ENCODE measurements at regions not wholly inside any gene's neighbourhood (a gene's known extent, or its start where the extent isn't known, plus 50 kb on each side); places are given as distances from the start of the nearest gene placed in this dataset.
A peak's percentile ranks its signal among the peaks of the same experiment; 100 is the strongest.

DNA sequence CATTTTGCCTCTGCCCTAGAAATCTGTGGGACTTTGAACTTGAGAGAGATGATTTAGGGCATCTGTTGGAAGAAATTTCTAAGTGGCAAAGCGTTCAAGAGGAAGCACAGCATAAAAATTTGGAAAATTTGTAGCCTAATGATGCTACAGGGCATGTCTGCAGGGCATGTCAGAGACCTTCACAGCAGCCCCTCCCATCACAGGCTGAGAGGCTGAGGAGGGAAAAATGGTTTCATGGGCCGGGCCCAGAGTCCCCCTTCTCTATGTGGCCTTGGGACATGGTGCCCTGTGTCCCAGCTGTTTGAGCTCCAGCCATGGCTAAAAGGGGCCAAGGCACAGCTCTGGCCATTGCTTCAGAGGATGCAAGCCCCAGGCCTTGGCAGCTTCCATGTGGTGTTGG lies 203.0 kb downstream of the STK31 start:
- Histone ChIP-seq H3K27ac (ENCODE audit: low read depth, low read length) (no peak overlapping the region), H2BK5ac (ENCODE audit: low read depth, low read length, poor library complexity) (no peak overlapping the region), H3K14ac (ENCODE audit: low read length) (no peak overlapping the region), H3K9ac (ENCODE audit: low read length) (no peak overlapping the region), H3K4me2 (ENCODE audit: low read length) (no peak overlapping the region), H2AK5ac (ENCODE audit: low read length) (no peak overlapping the region), H3K4ac (ENCODE audit: low read depth, low read length) (no peak overlapping the region), H2BK12ac (ENCODE audit: low read length) (no peak overlapping the region), H3K9me3 (ENCODE audit: insufficient read depth, low read depth, low read length) (no peaks in the 10 kb centered on the region), H3K18ac (ENCODE audit: low read length) (no peak overlapping the region), H4K8ac (ENCODE audit: low read depth, low read length) (no peak overlapping the region), H3K23ac (ENCODE audit: low read length) (no peak overlapping the region), H3K79me2 (ENCODE audit: control insufficient read depth, insufficient read depth, low read length, poor library complexity) (no peaks in the 10 kb centered on the region), H4K91ac (ENCODE audit: low read depth, low read length) (no peak overlapping the region), H3K4me1 (ENCODE audit: control insufficient read depth in 1 of 2, insufficient read depth in 2 of 2, low read length in 2 of 2) (no peaks in the 10 kb centered on the region), H2AFZ (ENCODE audit: insufficient read depth, low read length, poor library complexity) (no peak overlapping the region), H3K27me3 (ENCODE audit: insufficient read depth, low read length) (no peaks in the 10 kb centered on the region), H3K79me1 (ENCODE audit: low read length) (no peaks in the 10 kb centered on the region), H3K36me3 (ENCODE audit: control insufficient read depth in 1 of 2, insufficient read depth in 2 of 2, low read length in 2 of 2) (no peaks in the 10 kb centered on the region), H4K12ac (ENCODE audit: low read depth, low read length) (no peak overlapping the region), H3K4me3 (ENCODE audit: low read depth, low read length) (no peak overlapping the region), H2BK120ac (ENCODE audit: insufficient read depth, low read length, poor library complexity) (no peak overlapping the region)
- WGBS (ENCODE audit: extremely low coverage, insufficient coverage, insufficient read length): no CpG with 5 or more reads among the region's 2 CpGs
- no peak for DNase-seq

DNA sequence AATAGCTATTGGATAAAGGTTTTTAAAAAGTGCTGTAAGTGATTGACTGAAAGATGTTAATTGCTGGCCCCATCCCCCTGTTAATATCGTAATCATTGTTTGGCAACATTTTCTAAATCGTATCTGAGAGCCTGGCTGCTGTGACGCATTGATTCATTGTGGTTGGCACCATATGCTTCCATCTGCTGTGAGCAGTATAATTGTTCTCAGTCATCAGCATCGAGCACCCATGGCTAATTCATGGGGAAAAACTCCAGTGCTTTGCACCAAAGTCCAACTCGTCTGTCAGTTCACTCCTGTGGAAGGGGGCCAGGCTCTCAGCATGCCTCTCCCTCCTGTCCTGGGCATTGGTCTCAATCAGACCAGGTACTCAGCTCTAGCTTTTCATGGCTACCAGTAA lies 205.2 kb downstream of the STK31 start:
- WGBS (ENCODE audit: extremely low coverage, insufficient coverage, insufficient read length): no CpG with 5 or more reads among the region's 5 CpGs
- Histone ChIP-seq H3K4me3 (ENCODE audit: low read depth, low read length) (no peak overlapping the region), H3K4me2 (ENCODE audit: low read length) (no peak overlapping the region), H2BK120ac (ENCODE audit: insufficient read depth, low read length, poor library complexity) (no peak overlapping the region), H2AFZ (ENCODE audit: insufficient read depth, low read length, poor library complexity) (no peak overlapping the region), H3K4ac (ENCODE audit: low read depth, low read length) (no peak overlapping the region), H3K14ac (ENCODE audit: low read length) (no peak overlapping the region), H4K91ac (ENCODE audit: low read depth, low read length) (no peak overlapping the region), H2BK12ac (ENCODE audit: low read length) (no peak overlapping the region), H4K12ac (ENCODE audit: low read depth, low read length) (no peak overlapping the region), H3K4me1 (ENCODE audit: control insufficient read depth in 1 of 2, insufficient read depth in 2 of 2, low read length in 2 of 2) (peaks cover 0 to 2% of the 10 kb centered on the region in 2 experiments), H3K36me3 (ENCODE audit: control insufficient read depth in 1 of 2, insufficient read depth in 2 of 2, low read length in 2 of 2) (no peaks in the 10 kb centered on the region), H3K79me2 (ENCODE audit: control insufficient read depth, insufficient read depth, low read length, poor library complexity) (no peaks in the 10 kb centered on the region), H3K18ac (ENCODE audit: low read length) (no peak overlapping the region), H3K9ac (ENCODE audit: low read length) (no peak overlapping the region), H3K9me3 (ENCODE audit: insufficient read depth, low read depth, low read length) (no peaks in the 10 kb centered on the region), H2BK5ac (ENCODE audit: low read depth, low read length, poor library complexity) (no peak overlapping the region), H3K23ac (ENCODE audit: low read length) (no peak overlapping the region), H3K79me1 (ENCODE audit: low read length) (no peaks in the 10 kb centered on the region), H4K8ac (ENCODE audit: low read depth, low read length) (no peak overlapping the region), H2AK5ac (ENCODE audit: low read length) (no peak overlapping the region), H3K27me3 (ENCODE audit: insufficient read depth, low read length) (no peaks in the 10 kb centered on the region), H3K27ac (ENCODE audit: low read depth, low read length) (no peak overlapping the region)
- DNase-seq: no peak

DNA sequence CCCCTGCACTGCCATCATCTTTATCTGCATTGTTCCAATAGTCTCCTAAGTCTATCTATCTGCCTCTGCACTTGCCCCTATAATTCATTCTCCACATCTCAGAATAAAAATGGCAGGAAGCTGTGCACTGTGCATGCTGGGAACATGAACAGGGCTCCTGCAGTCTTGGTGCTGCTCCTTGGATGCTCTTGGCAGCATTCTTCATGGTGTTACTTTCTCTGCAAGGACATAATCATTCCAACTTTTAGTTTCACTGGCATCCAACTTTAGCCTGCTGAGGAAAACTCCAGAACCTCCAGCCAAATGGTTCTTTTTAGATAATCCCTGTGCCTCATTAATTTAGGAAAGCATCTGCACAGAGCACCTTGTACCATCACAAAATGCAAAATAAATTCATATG lies 208.3 kb downstream of the STK31 start:
- Histone ChIP-seq H3K79me1 (ENCODE audit: low read length) (no peaks in the 10 kb centered on the region), H3K4ac (ENCODE audit: low read depth, low read length) (no peak overlapping the region), H3K36me3 (ENCODE audit: control insufficient read depth in 1 of 2, insufficient read depth in 2 of 2, low read length in 2 of 2) (no peaks in the 10 kb centered on the region), H2BK5ac (ENCODE audit: low read depth, low read length, poor library complexity) (no peak overlapping the region), H3K14ac (ENCODE audit: low read length) (no peak overlapping the region), H3K4me3 (ENCODE audit: low read depth, low read length) (no peak overlapping the region), H3K27ac (ENCODE audit: low read depth, low read length) (no peak overlapping the region), H2BK120ac (ENCODE audit: insufficient read depth, low read length, poor library complexity) (no peak overlapping the region), H4K12ac (ENCODE audit: low read depth, low read length) (no peak overlapping the region), H3K9me3 (ENCODE audit: insufficient read depth, low read depth, low read length) (no peaks in the 10 kb centered on the region), H4K91ac (ENCODE audit: low read depth, low read length) (no peak overlapping the region), H2AK5ac (ENCODE audit: low read length) (no peak overlapping the region), H2AFZ (ENCODE audit: insufficient read depth, low read length, poor library complexity) (no peak overlapping the region), H3K18ac (ENCODE audit: low read length) (no peak overlapping the region), H4K8ac (ENCODE audit: low read depth, low read length) (no peak overlapping the region), H3K4me2 (ENCODE audit: low read length) (no peak overlapping the region), H3K27me3 (ENCODE audit: insufficient read depth, low read length) (no peaks in the 10 kb centered on the region), H3K23ac (ENCODE audit: low read length) (no peak overlapping the region), H3K4me1 (ENCODE audit: control insufficient read depth in 1 of 2, insufficient read depth in 2 of 2, low read length in 2 of 2) (peaks cover 0 to 2% of the 10 kb centered on the region in 2 experiments), H2BK12ac (ENCODE audit: low read length) (no peak overlapping the region), H3K9ac (ENCODE audit: low read length) (no peak overlapping the region), H3K79me2 (ENCODE audit: control insufficient read depth, insufficient read depth, low read length, poor library complexity) (no peaks in the 10 kb centered on the region)
- DNase-seq: no peak

DNA sequence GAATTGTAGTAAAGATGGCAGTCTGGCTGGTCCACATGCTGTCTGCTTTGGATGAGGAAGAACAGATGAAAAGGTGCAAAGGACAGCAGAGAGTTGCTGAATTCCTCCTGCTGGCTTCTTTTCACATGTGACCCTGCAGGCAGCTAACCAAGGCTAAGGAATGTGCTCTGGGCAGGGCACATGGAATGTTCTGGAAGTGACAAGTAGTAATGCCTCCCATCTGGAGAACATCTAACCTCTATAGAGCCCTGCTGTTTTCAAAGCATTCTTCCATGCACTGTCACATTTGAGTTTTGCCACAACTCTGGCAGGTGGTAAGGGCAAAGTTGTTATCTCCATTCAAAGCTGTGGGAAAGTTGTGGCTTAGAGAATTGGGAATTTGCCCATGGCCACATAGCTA lies 208.8 kb downstream of the STK31 start:
- Histone ChIP-seq H4K91ac (ENCODE audit: low read depth, low read length) (no peak overlapping the region), H3K18ac (ENCODE audit: low read length) (no peak overlapping the region), H2BK12ac (ENCODE audit: low read length) (no peak overlapping the region), H2BK120ac (ENCODE audit: insufficient read depth, low read length, poor library complexity) (no peak overlapping the region), H3K4me3 (ENCODE audit: low read depth, low read length) (no peak overlapping the region), H3K79me1 (ENCODE audit: low read length) (no peaks in the 10 kb centered on the region), H2BK5ac (ENCODE audit: low read depth, low read length, poor library complexity) (no peak overlapping the region), H3K9ac (ENCODE audit: low read length) (no peak overlapping the region), H3K4me2 (ENCODE audit: low read length) (no peak overlapping the region), H4K8ac (ENCODE audit: low read depth, low read length) (no peak overlapping the region), H2AK5ac (ENCODE audit: low read length) (no peak overlapping the region), H3K9me3 (ENCODE audit: insufficient read depth, low read depth, low read length) (no peaks in the 10 kb centered on the region), H3K79me2 (ENCODE audit: control insufficient read depth, insufficient read depth, low read length, poor library complexity) (no peaks in the 10 kb centered on the region), H3K4me1 (ENCODE audit: control insufficient read depth in 1 of 2, insufficient read depth in 2 of 2, low read length in 2 of 2) (peaks cover 0 to 2% of the 10 kb centered on the region in 2 experiments), H4K12ac (ENCODE audit: low read depth, low read length) (no peak overlapping the region), H3K27ac (ENCODE audit: low read depth, low read length) (no peak overlapping the region), H3K27me3 (ENCODE audit: insufficient read depth, low read length) (no peaks in the 10 kb centered on the region), H3K23ac (ENCODE audit: low read length) (no peak overlapping the region), H3K4ac (ENCODE audit: low read depth, low read length) (no peak overlapping the region), H3K14ac (ENCODE audit: low read length) (no peak overlapping the region), H3K36me3 (ENCODE audit: control insufficient read depth in 1 of 2, insufficient read depth in 2 of 2, low read length in 2 of 2) (no peaks in the 10 kb centered on the region), H2AFZ (ENCODE audit: insufficient read depth, low read length, poor library complexity) (no peak overlapping the region)
- peak; percentile 80 to 86 for DNase-seq

DNA sequence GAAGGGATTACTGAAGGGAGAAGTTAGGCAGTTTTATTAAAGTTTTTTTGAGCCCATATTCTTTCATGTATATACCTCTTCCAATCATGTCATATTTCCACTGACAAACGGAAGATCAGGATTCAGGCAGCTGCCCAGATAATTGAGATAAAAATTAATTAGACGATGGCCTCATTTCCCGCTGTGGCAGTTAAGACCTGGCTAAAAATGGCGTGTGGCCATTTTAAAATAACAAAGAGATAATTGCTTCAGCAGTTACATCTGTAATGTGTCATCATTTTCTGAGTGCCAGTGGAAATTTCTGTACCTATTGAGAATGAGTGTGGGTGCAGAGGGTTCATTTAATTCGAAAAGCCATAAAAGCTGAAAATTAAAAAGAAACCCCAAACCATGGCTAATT lies 215.1 kb downstream of the STK31 start:
- Histone ChIP-seq H2AFZ (ENCODE audit: insufficient read depth, low read length, poor library complexity) (no peak overlapping the region), H2BK12ac (ENCODE audit: low read length) (no peak overlapping the region), H3K4ac (ENCODE audit: low read depth, low read length) (no peak overlapping the region), H3K18ac (ENCODE audit: low read length) (no peak overlapping the region), H4K12ac (ENCODE audit: low read depth, low read length) (no peak overlapping the region), H4K8ac (ENCODE audit: low read depth, low read length) (no peak overlapping the region), H3K79me2 (ENCODE audit: control insufficient read depth, insufficient read depth, low read length, poor library complexity) (no peaks in the 10 kb centered on the region), H3K27ac (ENCODE audit: low read depth, low read length) (no peak overlapping the region), H3K4me2 (ENCODE audit: low read length) (no peak overlapping the region), H3K23ac (ENCODE audit: low read length) (no peak overlapping the region), H3K4me1 (ENCODE audit: control insufficient read depth in 1 of 2, insufficient read depth in 2 of 2, low read length in 2 of 2) (peaks cover 6 to 9% of the 10 kb centered on the region in 2 experiments), H3K79me1 (ENCODE audit: low read length) (no peaks in the 10 kb centered on the region), H3K4me3 (ENCODE audit: low read depth, low read length) (no peak overlapping the region), H3K36me3 (ENCODE audit: control insufficient read depth in 1 of 2, insufficient read depth in 2 of 2, low read length in 2 of 2) (no peaks in the 10 kb centered on the region), H4K91ac (ENCODE audit: low read depth, low read length) (no peak overlapping the region), H2BK5ac (ENCODE audit: low read depth, low read length, poor library complexity) (no peak overlapping the region), H3K27me3 (ENCODE audit: insufficient read depth, low read length) (no peaks in the 10 kb centered on the region), H3K9ac (ENCODE audit: low read length) (no peak overlapping the region), H3K9me3 (ENCODE audit: insufficient read depth, low read depth, low read length) (no peaks in the 10 kb centered on the region), H2BK120ac (ENCODE audit: insufficient read depth, low read length, poor library complexity) (no peak overlapping the region), H3K14ac (ENCODE audit: low read length) (no peak overlapping the region), H2AK5ac (ENCODE audit: low read length) (no peak overlapping the region)
- no CpG with 5 or more reads among the region's 5 CpGs for WGBS (ENCODE audit: extremely low coverage, insufficient coverage, insufficient read length)
- no peak for DNase-seq
